NCI-H748 (cell line): ENCODE measurements at regions not wholly inside any gene's neighbourhood (a gene's known extent, or its start where the extent isn't known, plus 50 kb on each side); places are given as distances from the start of the nearest gene placed in this dataset.

Source experiments
- DNase-seq: peaks from one replicate; lab custom pipeline; 2025; ENCODE audit not compliant: unreplicated experiment; lab: John Stamatoyannopoulos, UW

DNA sequence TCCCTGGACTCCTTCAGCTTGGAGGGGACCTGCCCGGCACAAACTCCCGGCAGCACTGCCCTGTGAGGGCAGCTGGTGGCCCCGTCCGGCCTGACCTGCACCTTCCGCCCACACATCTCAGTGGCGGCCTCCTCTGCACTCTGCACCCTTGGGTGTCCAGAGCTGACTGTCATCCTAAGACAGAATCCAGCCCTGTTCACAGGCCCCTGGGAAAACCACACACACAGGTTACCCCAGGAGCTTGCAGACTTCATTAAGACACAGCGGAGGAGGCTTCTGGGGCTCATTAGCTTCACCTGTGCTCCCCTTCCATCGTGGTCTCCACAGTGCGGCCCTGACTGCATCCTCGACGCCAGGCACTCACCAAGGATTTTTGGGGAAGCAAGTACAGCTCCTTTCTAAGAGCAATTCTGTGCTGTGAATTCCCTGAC, 51.5 kb upstream of the SHH start:
- no peak for DNase-seq

- peak; percentile 54 for DNase-seq
Measured at GRCh38 chr7:155862123-155862892, 50.0 kb upstream of the SHH start.
